LNCAP (cell line): ENCODE measurements at regions not wholly inside any gene's neighbourhood (a gene's known extent, or its start where the extent isn't known, plus 50 kb on each side); places are given as distances from the start of the nearest gene placed in this dataset.

Source experiments
- TF ChIP-seq, protein P1 (sequence below): fragments of 450-650 bp; IDR thresholded peaks from 2 replicates; pipeline ENCODE4 v1.5.1; 2017; ENCODE audit warnings: mild to moderate bottlenecking

DNA sequence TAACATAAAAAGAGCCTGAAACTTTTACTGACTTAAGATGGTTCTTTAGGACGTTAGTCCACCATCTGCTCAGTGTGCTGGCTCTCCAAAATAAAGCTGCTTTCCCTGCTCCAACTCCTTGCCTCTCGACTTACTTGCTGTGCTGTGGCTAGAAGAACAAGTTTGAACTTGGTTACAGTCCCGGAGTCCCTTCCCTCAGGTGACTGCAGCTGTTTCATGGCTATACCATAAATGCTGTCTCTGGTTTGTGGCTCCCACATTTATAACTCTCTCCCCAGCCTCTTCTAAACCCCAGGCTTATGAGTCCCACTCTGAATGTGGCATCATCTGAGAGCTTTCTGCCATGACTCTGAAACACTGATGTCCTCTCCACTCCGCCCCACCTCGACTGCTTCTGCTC, 166.2 kb upstream of the ADRA1D start:
- TF ChIP-seq, protein P1, sequence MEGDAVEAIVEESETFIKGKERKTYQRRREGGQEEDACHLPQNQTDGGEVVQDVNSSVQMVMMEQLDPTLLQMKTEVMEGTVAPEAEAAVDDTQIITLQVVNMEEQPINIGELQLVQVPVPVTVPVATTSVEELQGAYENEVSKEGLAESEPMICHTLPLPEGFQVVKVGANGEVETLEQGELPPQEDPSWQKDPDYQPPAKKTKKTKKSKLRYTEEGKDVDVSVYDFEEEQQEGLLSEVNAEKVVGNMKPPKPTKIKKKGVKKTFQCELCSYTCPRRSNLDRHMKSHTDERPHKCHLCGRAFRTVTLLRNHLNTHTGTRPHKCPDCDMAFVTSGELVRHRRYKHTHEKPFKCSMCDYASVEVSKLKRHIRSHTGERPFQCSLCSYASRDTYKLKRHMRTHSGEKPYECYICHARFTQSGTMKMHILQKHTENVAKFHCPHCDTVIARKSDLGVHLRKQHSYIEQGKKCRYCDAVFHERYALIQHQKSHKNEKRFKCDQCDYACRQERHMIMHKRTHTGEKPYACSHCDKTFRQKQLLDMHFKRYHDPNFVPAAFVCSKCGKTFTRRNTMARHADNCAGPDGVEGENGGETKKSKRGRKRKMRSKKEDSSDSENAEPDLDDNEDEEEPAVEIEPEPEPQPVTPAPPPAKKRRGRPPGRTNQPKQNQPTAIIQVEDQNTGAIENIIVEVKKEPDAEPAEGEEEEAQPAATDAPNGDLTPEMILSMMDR: no peak

DNA sequence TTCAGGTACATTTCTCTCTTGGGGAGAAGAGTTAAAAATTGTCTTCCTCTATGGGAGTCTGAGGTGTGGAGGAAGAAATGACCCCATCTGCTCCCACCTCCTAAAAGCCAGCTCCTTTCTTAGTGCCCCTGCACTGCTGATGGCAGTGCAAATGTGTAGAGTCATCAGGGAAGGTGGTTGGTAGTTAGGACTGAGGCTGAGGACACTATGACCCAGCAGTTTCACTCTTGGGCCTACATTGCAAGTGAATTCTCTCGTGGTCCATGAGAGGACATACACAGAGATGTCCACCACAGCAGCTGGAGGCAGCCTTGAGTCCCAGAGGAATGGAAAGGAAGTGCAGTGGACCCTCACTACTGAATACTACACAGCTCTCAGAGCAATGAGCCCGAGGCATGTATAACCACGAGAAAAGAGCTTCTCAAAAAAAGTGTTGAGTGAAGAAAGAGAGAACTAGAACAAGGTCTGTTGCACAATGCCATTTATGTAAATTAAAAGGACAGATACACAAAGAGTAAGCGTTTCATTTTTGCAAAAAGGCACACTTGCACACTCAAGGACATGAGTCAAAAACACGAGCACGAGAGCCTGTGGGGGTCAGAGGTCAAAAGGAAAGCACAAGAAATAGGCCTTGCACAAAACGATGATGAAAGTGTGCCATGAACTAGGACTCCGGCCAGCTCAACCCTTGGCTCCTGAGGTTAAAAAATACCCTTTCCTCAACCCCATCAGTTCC, 164.4 kb upstream of the ADRA1D start:
- TF ChIP-seq, protein P1: no peak

DNA sequence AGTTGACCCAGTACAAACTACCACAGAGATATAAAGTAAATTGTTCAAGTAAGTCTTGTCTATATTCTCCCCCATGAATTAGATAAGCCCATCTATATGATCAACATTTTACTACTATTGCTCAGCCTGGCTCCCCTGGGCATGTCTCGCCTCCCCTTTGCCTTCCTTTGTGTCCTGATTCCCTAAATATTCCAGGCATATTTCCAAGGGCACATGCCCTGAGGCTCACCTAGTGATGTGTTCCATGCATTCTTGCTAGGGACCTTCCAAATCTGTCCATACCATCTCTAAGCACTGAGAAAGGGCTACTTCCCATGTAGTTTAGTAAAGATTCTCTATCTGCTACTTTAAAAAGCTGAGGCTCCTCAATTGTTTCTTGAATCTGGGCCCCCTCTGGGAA, 163.1 kb upstream of the ADRA1D start:
- TF ChIP-seq, protein P1: no peak

DNA sequence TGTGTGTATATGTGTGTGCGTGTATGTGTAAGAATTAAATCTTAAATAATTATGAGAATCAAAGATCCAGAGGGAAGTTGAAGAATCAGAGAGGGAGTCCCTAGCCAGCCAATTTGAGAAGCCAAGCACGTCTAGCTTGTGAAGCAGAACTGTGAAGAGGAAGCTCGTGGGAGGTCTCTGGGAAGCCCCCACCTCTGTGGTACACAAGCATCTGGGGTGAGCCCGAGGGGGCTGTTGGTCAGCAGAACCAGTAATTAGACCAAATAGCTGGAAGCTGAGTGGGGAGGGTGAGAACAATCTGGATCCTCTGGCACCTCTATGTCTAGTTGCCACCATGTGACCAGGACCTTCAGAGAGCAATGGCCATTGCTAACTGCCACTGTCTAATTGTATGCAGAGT, 162.7 kb upstream of the ADRA1D start:
- TF ChIP-seq, protein P1: no peak

DNA sequence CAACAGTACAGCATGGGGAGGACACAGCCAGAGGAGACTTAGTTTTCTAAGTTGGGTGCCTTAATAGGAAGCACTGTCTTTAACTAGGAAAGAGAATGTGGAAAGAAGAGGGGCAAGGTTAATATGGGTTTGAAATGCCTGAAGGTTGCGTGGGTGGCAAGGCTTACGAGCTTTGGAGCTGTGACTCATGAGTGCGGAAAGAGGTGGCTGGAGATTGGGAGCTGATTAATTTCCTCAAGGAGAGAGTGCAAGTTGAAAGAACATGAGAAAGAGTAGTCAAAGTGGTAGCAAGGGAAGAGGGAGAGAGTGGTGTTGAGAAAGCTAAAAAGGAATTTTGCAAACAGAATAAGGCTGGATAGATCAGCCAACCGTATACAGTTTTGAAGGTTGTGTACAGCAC, 157.5 kb upstream of the ADRA1D start:
- TF ChIP-seq, protein P1: no peak

DNA sequence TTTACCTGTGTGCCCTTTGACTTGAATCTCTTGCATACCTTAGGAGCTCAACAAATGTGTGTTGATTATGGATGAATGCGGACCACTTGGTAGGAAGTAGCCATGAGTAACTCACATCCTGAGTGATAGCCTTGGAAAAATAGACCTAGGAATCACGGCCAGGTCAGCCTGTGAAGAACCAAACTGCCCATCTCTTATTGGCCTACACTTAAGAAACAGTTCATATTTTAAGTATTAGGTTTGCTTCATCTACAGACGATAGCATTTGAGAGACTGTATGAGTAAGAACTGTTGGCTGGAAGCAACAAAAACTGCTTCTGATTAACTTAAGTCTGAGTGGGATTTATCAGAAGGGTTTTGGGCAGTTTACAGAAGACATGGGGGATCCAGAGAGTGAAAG, 152.5 kb upstream of the ADRA1D start:
- TF ChIP-seq, protein P1: no peak

DNA sequence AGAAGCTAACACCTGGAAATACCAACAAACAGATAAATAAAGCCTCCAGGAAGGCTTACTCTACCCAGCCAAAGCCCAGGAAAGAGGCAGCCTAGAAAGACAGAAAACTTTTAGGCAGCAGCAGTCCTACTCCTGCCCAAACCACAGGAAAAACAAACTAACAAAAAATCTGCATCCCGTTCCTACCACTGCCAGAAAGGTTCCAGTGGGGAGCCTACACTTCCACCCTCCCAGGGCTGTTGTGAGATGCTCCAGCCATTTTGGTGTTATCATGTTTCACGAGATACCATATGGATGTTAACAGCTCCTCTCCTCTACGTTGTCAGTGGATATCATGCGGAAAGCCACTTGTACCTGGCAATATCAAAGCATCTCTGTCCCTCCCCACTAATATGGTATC, 135.9 kb upstream of the ADRA1D start:
- TF ChIP-seq, protein P1: no peak

DNA sequence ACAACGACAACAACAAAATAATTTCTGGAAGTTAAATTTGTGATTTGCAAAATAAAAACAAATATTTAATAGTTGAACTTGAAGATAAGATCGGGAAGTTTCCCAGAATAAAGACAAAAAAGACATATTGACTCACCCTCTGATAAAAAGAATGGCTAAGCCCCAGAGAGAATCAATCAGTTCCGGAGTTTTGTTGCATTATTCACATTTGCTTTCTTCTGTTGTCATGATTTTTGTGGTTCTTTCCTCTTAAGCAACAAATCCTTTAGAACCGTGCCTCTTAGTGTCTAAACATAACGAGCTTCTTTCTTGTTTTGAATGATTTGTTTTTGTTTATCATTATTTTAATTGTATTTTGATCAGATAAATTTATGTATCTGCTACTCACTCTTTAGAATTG, 134.9 kb upstream of the ADRA1D start:
- TF ChIP-seq, protein P1: no peak
